ENCODE measurements at regions not wholly inside any gene's neighbourhood (a gene's known extent, or its start where the extent isn't known, plus 50 kb on each side); places are given as distances from the start of the nearest gene placed in this dataset.
"Not testable (repeated sequence)": the region's sequence is repeated elsewhere in the genome, so short reads cannot be mapped to it uniquely, and the experiment has no call there.

- H3K4me3 ChIP-seq (ENCODE audit: low read depth, low read length) = no peak overlapping the region
- no peak for DNase-seq (ENCODE audit: low read depth)
- TF ChIP-seq, protein P1, sequence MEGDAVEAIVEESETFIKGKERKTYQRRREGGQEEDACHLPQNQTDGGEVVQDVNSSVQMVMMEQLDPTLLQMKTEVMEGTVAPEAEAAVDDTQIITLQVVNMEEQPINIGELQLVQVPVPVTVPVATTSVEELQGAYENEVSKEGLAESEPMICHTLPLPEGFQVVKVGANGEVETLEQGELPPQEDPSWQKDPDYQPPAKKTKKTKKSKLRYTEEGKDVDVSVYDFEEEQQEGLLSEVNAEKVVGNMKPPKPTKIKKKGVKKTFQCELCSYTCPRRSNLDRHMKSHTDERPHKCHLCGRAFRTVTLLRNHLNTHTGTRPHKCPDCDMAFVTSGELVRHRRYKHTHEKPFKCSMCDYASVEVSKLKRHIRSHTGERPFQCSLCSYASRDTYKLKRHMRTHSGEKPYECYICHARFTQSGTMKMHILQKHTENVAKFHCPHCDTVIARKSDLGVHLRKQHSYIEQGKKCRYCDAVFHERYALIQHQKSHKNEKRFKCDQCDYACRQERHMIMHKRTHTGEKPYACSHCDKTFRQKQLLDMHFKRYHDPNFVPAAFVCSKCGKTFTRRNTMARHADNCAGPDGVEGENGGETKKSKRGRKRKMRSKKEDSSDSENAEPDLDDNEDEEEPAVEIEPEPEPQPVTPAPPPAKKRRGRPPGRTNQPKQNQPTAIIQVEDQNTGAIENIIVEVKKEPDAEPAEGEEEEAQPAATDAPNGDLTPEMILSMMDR (IDR thresholded peaks at IDR 0.05; ENCODE audit: insufficient read depth, low read depth, low read length) = no peak
Measured at GRCh38 chr12:128025589-128026245, 241.3 kb upstream of the TMEM132C start.

GRCh38 chr12:128026696-128027574 is 240.0 kb upstream of the TMEM132C start:
- no peak for DNase-seq (ENCODE audit: low read depth)
- TF ChIP-seq, protein P1 (IDR thresholded peaks at IDR 0.05; ENCODE audit: insufficient read depth, low read depth, low read length) = no peak
- no peak overlapping the region for H3K4me3 ChIP-seq (ENCODE audit: low read depth, low read length)

GRCh38 chr12:128033473-128033872 is 233.5 kb upstream of the TMEM132C start:
- TF ChIP-seq, protein P1 (IDR thresholded peaks at IDR 0.05; ENCODE audit: insufficient read depth, low read depth, low read length) = no peak
- no peak overlapping the region for H3K4me3 ChIP-seq (ENCODE audit: low read depth, low read length)
- DNase-seq (ENCODE audit: low read depth) = no peak

GRCh38 chr12:128040971-128041370 is 226.0 kb upstream of the TMEM132C start:
- TF ChIP-seq, protein P1 (IDR thresholded peaks at IDR 0.05; ENCODE audit: insufficient read depth, low read depth, low read length) = no peak
- H3K4me3 ChIP-seq (ENCODE audit: low read depth, low read length) = no peak overlapping the region

DNA sequence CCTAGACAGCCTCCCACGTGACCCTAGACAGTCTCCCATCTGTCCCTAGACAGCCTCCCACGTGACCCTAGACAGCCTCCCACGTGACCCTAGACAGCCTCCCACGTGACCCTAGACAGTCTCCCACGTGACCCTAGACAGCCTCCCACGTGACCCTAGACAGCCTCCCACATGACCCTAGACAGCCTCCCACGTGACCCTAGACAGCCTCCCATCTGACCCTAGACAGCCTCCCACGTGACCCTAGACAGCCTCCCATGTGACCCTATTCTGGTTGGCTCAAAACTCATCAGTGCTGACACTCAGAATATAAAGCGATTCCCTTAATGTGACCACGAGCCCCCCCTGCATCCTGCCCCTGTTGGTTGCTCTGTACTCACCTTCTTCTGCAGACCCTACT is 224.7 kb upstream of the TMEM132C start:
- not testable (repeated sequence) for H3K4me3 ChIP-seq (ENCODE audit: low read depth, low read length); DNase-seq (ENCODE audit: low read depth)

More at GRCh38 chr12:128040971-128041370, 226.0 kb upstream of the TMEM132C start:
- DNase-seq (ENCODE audit: low read depth) = no peak

GRCh38 chr12:128042825-128043224 is 224.1 kb upstream of the TMEM132C start:
- TF ChIP-seq, protein P1 (IDR thresholded peaks at IDR 0.05; ENCODE audit: insufficient read depth, low read depth, low read length) = no peak
- no peak for DNase-seq (ENCODE audit: low read depth)
- no peak overlapping the region for H3K4me3 ChIP-seq (ENCODE audit: low read depth, low read length)

- H3K4me3 ChIP-seq (ENCODE audit: low read depth, low read length) = no peak overlapping the region
- DNase-seq (ENCODE audit: low read depth) = no peak
- TF ChIP-seq, protein P1 (IDR thresholded peaks at IDR 0.05; ENCODE audit: insufficient read depth, low read depth, low read length) = no peak
Measured at GRCh38 chr12:128043317-128043716, 223.7 kb upstream of the TMEM132C start.
